ENCODE measurements at regions not wholly inside any gene's neighbourhood (a gene's known extent, or its start where the extent isn't known, plus 50 kb on each side); places are given as distances from the start of the nearest gene placed in this dataset.

DNA sequence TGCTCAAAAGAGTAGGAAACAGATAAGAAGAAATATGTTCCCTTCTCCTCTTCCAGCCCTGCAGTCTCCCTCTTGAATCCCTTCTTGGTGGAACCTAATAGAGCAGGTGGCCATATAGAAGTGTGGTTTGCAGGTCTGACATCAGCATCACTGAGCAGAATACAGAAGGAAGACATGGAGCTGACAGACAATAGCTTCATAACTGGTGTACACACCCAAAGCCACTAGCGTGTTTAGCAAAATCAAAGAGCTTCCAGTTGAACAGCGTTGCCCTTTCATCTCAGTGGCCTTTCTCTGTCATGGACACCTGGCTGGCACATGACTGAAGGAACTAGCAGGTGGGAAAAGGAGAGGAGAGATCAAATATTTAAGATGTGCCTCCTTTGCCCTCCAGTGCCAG is 245.5 kb downstream of the BAMBI start:
- Histone ChIP-seq H3K27me3 (ENCODE audit: control insufficient read depth, extremely low read depth, insufficient read depth, low read length) (peaks cover 12% of the 10 kb centered on the region), H3K36me3 (ENCODE audit: control insufficient read depth in 2 of 2, extremely low read depth in 1 of 2, insufficient read depth in 2 of 2, low read length in 2 of 2) (no peaks in the 10 kb centered on the region), H3K4me2 (ENCODE audit: control insufficient read depth, extremely low read depth, insufficient read depth, low read depth, low read length) (no peak overlapping the region), H3K4me3 (ENCODE audit: control insufficient read depth in 2 of 3, extremely low read depth in 1 of 3, insufficient read depth in 2 of 3, low read depth in 1 of 3, low read length in 3 of 3) (no peak overlapping the region), H3K9ac (ENCODE audit: control insufficient read depth, extremely low read depth, insufficient read depth, low read length) (no peak overlapping the region), H3K9me3 (ENCODE audit: control insufficient read depth, low read depth, low read length) (no peaks in the 10 kb centered on the region), H4K20me1 (ENCODE audit: control insufficient read depth, extremely low read depth, insufficient read depth, low read length) (no peaks in the 10 kb centered on the region), H2AFZ (ENCODE audit: control insufficient read depth, low read length) (no peak overlapping the region), H3K27ac (ENCODE audit: control insufficient read depth, insufficient read depth, low read length) (no peak overlapping the region), H3K9me1 (ENCODE audit: control insufficient read depth, extremely low read depth, insufficient read depth, low read length) (no peaks in the 10 kb centered on the region), H3K4me1 (ENCODE audit: control insufficient read depth, extremely low read depth, insufficient read depth, low read length) (no peaks in the 10 kb centered on the region), H3K79me2 (ENCODE audit: control insufficient read depth, insufficient read depth, low read length) (no peaks in the 10 kb centered on the region)
- FAIRE-seq (no peak), DNase-seq (ENCODE audit: low read depth, low spot score) (no peak)
- no peak for TF ChIP-seq EZH2 (IDR thresholded peaks at IDR 0.05; ENCODE audit: low read length)
- TF ChIP-seq, protein P1, sequence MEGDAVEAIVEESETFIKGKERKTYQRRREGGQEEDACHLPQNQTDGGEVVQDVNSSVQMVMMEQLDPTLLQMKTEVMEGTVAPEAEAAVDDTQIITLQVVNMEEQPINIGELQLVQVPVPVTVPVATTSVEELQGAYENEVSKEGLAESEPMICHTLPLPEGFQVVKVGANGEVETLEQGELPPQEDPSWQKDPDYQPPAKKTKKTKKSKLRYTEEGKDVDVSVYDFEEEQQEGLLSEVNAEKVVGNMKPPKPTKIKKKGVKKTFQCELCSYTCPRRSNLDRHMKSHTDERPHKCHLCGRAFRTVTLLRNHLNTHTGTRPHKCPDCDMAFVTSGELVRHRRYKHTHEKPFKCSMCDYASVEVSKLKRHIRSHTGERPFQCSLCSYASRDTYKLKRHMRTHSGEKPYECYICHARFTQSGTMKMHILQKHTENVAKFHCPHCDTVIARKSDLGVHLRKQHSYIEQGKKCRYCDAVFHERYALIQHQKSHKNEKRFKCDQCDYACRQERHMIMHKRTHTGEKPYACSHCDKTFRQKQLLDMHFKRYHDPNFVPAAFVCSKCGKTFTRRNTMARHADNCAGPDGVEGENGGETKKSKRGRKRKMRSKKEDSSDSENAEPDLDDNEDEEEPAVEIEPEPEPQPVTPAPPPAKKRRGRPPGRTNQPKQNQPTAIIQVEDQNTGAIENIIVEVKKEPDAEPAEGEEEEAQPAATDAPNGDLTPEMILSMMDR (optimal IDR thresholded peaks at IDR 0.05 in 1 of 3, IDR thresholded peaks at IDR 0.05 in 1 of 3, conservative IDR thresholded peaks at IDR 0.05 in 1 of 3; ENCODE audit: extremely low read depth in 1 of 3, insufficient read depth in 2 of 3, low read length in 3 of 3) = no peak
- dilution Hi-C loops (cut with MboI; ENCODE audit: extremely low pct_ligation_motif_present, low sequenced_read_pairs) = no loop called here

DNA sequence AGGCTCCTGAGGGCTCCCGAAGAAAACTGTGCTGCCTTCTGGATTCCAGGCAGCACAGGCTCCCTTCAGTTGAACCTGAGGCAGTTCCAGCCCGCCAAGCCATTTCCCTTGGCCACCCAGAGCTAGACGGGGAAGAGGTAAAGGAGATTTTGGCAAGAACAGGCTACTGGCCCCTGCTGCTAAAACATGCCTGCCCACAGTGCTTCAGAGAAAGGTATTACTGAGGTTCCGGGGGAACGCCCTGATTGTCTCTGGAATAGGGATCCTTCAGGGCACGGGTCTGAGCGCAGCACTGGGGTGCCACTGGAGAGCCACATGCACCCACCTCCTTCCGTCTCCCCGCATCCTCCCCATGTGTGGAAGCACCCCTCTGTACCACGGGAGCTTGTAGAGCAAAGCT is 247.4 kb downstream of the BAMBI start:
- H3K9ac ChIP-seq (ENCODE audit: control insufficient read depth, extremely low read depth, insufficient read depth, low read length) = no peak overlapping the region
- H3K79me2 ChIP-seq (ENCODE audit: control insufficient read depth, insufficient read depth, low read length) = no peaks in the 10 kb centered on the region
- H3K4me2 ChIP-seq (ENCODE audit: control insufficient read depth, extremely low read depth, insufficient read depth, low read depth, low read length) = no peak overlapping the region
- no peak overlapping the region for H3K4me3 ChIP-seq (ENCODE audit: control insufficient read depth in 2 of 3, extremely low read depth in 1 of 3, insufficient read depth in 2 of 3, low read depth in 1 of 3, low read length in 3 of 3)
- DNase-seq (ENCODE audit: low read depth, low spot score) = no peak
- no peaks in the 10 kb centered on the region for H4K20me1 ChIP-seq (ENCODE audit: control insufficient read depth, extremely low read depth, insufficient read depth, low read length)
- no peak for TF ChIP-seq EZH2 (IDR thresholded peaks at IDR 0.05; ENCODE audit: low read length)
- TF ChIP-seq, protein P1 (optimal IDR thresholded peaks at IDR 0.05 in 1 of 3, IDR thresholded peaks at IDR 0.05 in 1 of 3, conservative IDR thresholded peaks at IDR 0.05 in 1 of 3; ENCODE audit: extremely low read depth in 1 of 3, insufficient read depth in 2 of 3, low read length in 3 of 3) = no peak
- H3K36me3 ChIP-seq (ENCODE audit: control insufficient read depth in 2 of 2, extremely low read depth in 1 of 2, insufficient read depth in 2 of 2, low read length in 2 of 2) = no peaks in the 10 kb centered on the region
- peaks cover 12% of the 10 kb centered on the region for H3K27me3 ChIP-seq (ENCODE audit: control insufficient read depth, extremely low read depth, insufficient read depth, low read length)
- FAIRE-seq = no peak
- no peak overlapping the region for H2AFZ ChIP-seq (ENCODE audit: control insufficient read depth, low read length)
- dilution Hi-C loops (cut with MboI; ENCODE audit: extremely low pct_ligation_motif_present, low sequenced_read_pairs) = no loop called here
- no peaks in the 10 kb centered on the region for H3K9me3 ChIP-seq (ENCODE audit: control insufficient read depth, low read depth, low read length)
- H3K9me1 ChIP-seq (ENCODE audit: control insufficient read depth, extremely low read depth, insufficient read depth, low read length) = no peaks in the 10 kb centered on the region
- H3K4me1 ChIP-seq (ENCODE audit: control insufficient read depth, extremely low read depth, insufficient read depth, low read length) = no peaks in the 10 kb centered on the region
- H3K27ac ChIP-seq (ENCODE audit: control insufficient read depth, insufficient read depth, low read length) = no peak overlapping the region
